Hippocampal formation (tissue), 2 donors: ENCODE measurements at regions not wholly inside any gene's neighbourhood (a gene's known extent, or its start where the extent isn't known, plus 50 kb on each side); places are given as distances from the start of the nearest gene placed in this dataset.
"Not testable (repeated sequence)": the region's sequence is repeated elsewhere in the genome, so short reads cannot be mapped to it uniquely, and the experiment has no call there.

Experiments used
- DNase-seq, 2 donors: peaks; one replicate each; lab custom pipeline; 2025; lab: John Stamatoyannopoulos, UW

- DNase-seq: no peak
These were observed 192.2 kb upstream of the MARCKS start for GRCh38 chr6:113664909-113665308.

- DNase-seq: no peak
These were observed 188.3 kb upstream of the MARCKS start for GRCh38 chr6:113668641-113669408.

GRCh38 chr6:113669606-113670005, 187.5 kb upstream of the MARCKS start:
- DNase-seq: no peak

- DNase-seq: no peak
These were observed 185.7 kb upstream of the MARCKS start for GRCh38 chr6:113671421-113671820.

- no peak for DNase-seq
These were observed 184.5 kb upstream of the MARCKS start for GRCh38 chr6:113672491-113673149.

GRCh38 chr6:113674075-113674474, 183.1 kb upstream of the MARCKS start:
- no peak for DNase-seq

- no peak for DNase-seq
These were observed 181.1 kb upstream of the MARCKS start for GRCh38 chr6:113676057-113676456.

GRCh38 chr6:113676968-113677367, 180.2 kb upstream of the MARCKS start:
- no peak for DNase-seq

GRCh38 chr6:113679051-113679450, 178.1 kb upstream of the MARCKS start:
- no peak for DNase-seq

- no peak for DNase-seq
These were observed 176.8 kb upstream of the MARCKS start for GRCh38 chr6:113680301-113680700.

GRCh38 chr6:113683968-113684367, 173.2 kb upstream of the MARCKS start:
- no peak for DNase-seq

GRCh38 chr6:113684382-113684901, 172.7 kb upstream of the MARCKS start:
- DNase-seq: no peak

- DNase-seq: no peak
These were observed 171.1 kb upstream of the MARCKS start for GRCh38 chr6:113686049-113686448.

- DNase-seq: not testable (repeated sequence)
These were observed 167.5 kb upstream of the MARCKS start for GRCh38 chr6:113689620-113690019.

GRCh38 chr6:113690281-113691259, 166.6 kb upstream of the MARCKS start:
- no peak for DNase-seq

- no peak for DNase-seq
These were observed 165.9 kb upstream of the MARCKS start for GRCh38 chr6:113691260-113691656.

- DNase-seq: no peak
These were observed 163.3 kb upstream of the MARCKS start for GRCh38 chr6:113693851-113694250.

GRCh38 chr6:113694278-113695077, 162.7 kb upstream of the MARCKS start:
- DNase-seq: no peak

GRCh38 chr6:113695516-113695915, 161.6 kb upstream of the MARCKS start:
- no peak for DNase-seq

GRCh38 chr6:113696960-113697359, 160.2 kb upstream of the MARCKS start:
- DNase-seq: no peak
